ENCODE measurements at regions not wholly inside any gene's neighbourhood (a gene's known extent, or its start where the extent isn't known, plus 50 kb on each side); places are given as distances from the start of the nearest gene placed in this dataset.

DNA sequence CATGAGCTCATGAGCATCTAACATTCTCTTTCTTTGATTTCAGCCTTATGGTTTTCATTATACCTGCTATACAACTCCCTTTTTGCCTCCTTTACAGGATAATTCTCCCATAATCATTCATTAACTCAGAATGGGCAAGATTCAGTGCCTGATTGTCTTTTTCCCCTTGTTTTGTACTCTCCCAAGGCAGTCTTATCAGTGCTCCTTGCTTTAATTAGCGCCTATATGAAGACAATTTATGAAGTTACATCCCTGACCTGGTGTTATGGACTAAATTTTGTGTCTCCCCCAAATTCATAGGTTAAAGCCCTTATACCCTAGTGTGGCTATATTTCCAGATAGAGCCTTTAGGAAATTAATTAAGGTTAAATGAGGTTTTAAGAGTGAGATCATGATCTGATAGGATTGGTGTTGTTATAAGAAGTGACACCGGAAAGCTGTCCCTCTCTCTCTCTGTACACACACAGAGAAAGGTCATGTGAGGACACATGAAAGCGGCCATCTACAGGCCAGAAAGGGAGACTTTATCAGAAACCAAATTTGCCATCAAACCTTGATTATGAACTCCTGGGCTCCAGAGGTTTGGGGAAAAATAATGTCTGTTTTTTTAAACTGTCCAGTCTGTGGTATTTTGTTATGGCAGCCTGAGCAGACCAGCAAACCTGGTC is 185.8 kb upstream of the CHODL start:
- no peak overlapping the region for H3K27ac ChIP-seq (replicated peaks)
- TF ChIP-seq, protein P1, sequence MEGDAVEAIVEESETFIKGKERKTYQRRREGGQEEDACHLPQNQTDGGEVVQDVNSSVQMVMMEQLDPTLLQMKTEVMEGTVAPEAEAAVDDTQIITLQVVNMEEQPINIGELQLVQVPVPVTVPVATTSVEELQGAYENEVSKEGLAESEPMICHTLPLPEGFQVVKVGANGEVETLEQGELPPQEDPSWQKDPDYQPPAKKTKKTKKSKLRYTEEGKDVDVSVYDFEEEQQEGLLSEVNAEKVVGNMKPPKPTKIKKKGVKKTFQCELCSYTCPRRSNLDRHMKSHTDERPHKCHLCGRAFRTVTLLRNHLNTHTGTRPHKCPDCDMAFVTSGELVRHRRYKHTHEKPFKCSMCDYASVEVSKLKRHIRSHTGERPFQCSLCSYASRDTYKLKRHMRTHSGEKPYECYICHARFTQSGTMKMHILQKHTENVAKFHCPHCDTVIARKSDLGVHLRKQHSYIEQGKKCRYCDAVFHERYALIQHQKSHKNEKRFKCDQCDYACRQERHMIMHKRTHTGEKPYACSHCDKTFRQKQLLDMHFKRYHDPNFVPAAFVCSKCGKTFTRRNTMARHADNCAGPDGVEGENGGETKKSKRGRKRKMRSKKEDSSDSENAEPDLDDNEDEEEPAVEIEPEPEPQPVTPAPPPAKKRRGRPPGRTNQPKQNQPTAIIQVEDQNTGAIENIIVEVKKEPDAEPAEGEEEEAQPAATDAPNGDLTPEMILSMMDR (IDR thresholded peaks at IDR 0.05; ENCODE audit: insufficient read depth, low read length), result no peak
- no peak for TF ChIP-seq SPI1 (IDR thresholded peaks at IDR 0.05; ENCODE audit: borderline replicate concordance, low read depth)
- DNase-seq (ENCODE audit: low read depth in 1 of 2, low spot score in 1 of 2), result no peak
- no peak overlapping the region for H3K4me3 ChIP-seq (replicated peaks; ENCODE audit: insufficient read depth, low read length)
- H3K27me3 ChIP-seq (ENCODE audit: insufficient read depth, poor library complexity, severe bottlenecking), result no peaks in the 10 kb centered on the region

DNA sequence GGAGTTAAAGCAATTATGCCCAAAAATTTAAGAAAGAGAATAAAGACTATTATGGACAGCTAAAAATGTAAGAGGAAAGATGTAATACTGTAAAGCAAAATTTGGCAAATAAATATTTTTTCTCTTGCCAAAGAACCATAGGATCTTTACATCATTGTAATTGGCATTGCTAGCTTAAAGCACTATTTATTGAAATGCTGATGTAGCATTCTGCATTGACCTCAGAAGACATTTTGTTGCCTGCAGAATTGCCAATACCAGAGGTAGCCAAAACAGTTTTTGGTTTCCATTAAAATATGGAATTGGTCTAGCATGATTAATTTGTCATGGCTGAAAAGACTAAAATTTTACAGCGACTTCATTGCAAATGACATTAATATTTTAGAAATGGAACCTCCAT is 191.5 kb upstream of the CHODL start:
- Histone ChIP-seq H3K27me3 (ENCODE audit: insufficient read depth, poor library complexity, severe bottlenecking) (no peaks in the 10 kb centered on the region), H3K4me3 (replicated peaks; ENCODE audit: insufficient read depth, low read length) (no peak overlapping the region), H3K27ac (replicated peaks) (no peak overlapping the region)
- DNase-seq (ENCODE audit: low read depth in 1 of 2, low spot score in 1 of 2), result no peak
- TF ChIP-seq GABPA (IDR thresholded peaks at IDR 0.05; ENCODE audit: low read depth) (no peak), SPI1 (IDR thresholded peaks at IDR 0.05; ENCODE audit: borderline replicate concordance, low read depth) (no peak), POLR2AphosphoS5 (IDR thresholded peaks at IDR 0.05; ENCODE audit: low read depth) (no peak)
- TF ChIP-seq, protein P2, sequence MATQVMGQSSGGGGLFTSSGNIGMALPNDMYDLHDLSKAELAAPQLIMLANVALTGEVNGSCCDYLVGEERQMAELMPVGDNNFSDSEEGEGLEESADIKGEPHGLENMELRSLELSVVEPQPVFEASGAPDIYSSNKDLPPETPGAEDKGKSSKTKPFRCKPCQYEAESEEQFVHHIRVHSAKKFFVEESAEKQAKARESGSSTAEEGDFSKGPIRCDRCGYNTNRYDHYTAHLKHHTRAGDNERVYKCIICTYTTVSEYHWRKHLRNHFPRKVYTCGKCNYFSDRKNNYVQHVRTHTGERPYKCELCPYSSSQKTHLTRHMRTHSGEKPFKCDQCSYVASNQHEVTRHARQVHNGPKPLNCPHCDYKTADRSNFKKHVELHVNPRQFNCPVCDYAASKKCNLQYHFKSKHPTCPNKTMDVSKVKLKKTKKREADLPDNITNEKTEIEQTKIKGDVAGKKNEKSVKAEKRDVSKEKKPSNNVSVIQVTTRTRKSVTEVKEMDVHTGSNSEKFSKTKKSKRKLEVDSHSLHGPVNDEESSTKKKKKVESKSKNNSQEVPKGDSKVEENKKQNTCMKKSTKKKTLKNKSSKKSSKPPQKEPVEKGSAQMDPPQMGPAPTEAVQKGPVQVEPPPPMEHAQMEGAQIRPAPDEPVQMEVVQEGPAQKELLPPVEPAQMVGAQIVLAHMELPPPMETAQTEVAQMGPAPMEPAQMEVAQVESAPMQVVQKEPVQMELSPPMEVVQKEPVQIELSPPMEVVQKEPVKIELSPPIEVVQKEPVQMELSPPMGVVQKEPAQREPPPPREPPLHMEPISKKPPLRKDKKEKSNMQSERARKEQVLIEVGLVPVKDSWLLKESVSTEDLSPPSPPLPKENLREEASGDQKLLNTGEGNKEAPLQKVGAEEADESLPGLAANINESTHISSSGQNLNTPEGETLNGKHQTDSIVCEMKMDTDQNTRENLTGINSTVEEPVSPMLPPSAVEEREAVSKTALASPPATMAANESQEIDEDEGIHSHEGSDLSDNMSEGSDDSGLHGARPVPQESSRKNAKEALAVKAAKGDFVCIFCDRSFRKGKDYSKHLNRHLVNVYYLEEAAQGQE (IDR thresholded peaks at IDR 0.05; ENCODE audit: insufficient replicate concordance, low read depth), result no peak
- TF ChIP-seq, protein P1 (IDR thresholded peaks at IDR 0.05; ENCODE audit: insufficient read depth, low read length), result no peak

DNA sequence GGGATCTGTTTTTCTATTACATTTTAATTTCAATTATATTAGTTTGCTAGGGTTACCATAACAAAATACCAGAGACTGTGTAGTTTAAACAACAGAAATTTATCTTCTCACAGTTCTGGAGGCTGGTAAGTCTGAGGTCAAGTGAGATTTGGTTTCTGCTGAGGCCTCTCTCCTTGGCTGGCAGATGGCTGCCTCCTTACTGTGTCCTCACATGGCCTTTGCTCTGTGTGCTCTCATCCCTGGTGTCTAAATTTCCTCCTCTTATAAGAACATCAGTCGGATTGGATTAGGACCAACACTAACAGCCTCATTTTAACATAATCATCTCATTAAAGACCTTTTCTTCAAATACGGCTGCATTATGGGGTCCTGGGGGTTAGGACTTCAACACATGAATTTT is 195.2 kb upstream of the CHODL start:
- TF ChIP-seq, protein P2 (IDR thresholded peaks at IDR 0.05; ENCODE audit: insufficient replicate concordance, low read depth), result no peak
- no peak for TF ChIP-seq SPI1 (IDR thresholded peaks at IDR 0.05; ENCODE audit: borderline replicate concordance, low read depth)
- no peak for TF ChIP-seq POLR2AphosphoS5 (IDR thresholded peaks at IDR 0.05; ENCODE audit: low read depth)
- TF ChIP-seq, protein P1 (IDR thresholded peaks at IDR 0.05; ENCODE audit: insufficient read depth, low read length), result no peak
- TF ChIP-seq GABPA (IDR thresholded peaks at IDR 0.05; ENCODE audit: low read depth), result no peak
- no peaks in the 10 kb centered on the region for H3K27me3 ChIP-seq (ENCODE audit: insufficient read depth, poor library complexity, severe bottlenecking)
- no peak for DNase-seq (ENCODE audit: low read depth in 1 of 2, low spot score in 1 of 2)
- no peak overlapping the region for H3K27ac ChIP-seq (replicated peaks)
- no peak overlapping the region for H3K4me3 ChIP-seq (replicated peaks; ENCODE audit: insufficient read depth, low read length)

DNA sequence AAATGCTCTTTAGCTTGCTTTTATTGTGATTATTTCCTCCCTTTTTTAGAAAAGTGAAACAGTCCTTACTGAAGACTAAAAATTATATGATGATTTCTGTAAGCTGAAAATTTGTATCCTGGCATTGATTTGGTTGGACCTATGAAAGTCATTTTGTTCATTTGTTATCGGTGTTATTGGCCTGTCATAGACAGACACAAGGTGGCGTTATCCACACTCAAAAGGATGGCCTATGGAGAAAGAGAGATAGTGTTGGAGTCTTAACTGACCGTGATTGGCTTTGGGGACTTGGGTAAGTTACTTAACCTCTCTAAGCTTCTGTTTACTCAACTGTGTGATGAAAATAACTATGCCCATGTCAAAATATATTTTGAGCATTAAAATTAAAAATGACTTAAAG is 203.6 kb upstream of the CHODL start:
- Histone ChIP-seq H3K27me3 (ENCODE audit: insufficient read depth, poor library complexity, severe bottlenecking) (no peaks in the 10 kb centered on the region), H3K4me3 (replicated peaks; ENCODE audit: insufficient read depth, low read length) (no peak overlapping the region), H3K27ac (replicated peaks) (no peak overlapping the region)
- peak in 1 of 2 experiments; percentile 26 for DNase-seq (ENCODE audit: low read depth in 1 of 2, low spot score in 1 of 2)
- TF ChIP-seq, protein P1 (IDR thresholded peaks at IDR 0.05; ENCODE audit: insufficient read depth, low read length), result peak; percentile 32
- TF ChIP-seq, protein P2 (IDR thresholded peaks at IDR 0.05; ENCODE audit: insufficient replicate concordance, low read depth), result no peak

All from HL-60 (cell line).